OCI-LY3 (cell line): ENCODE measurements at regions not wholly inside any gene's neighbourhood (a gene's known extent, or its start where the extent isn't known, plus 50 kb on each side); places are given as distances from the start of the nearest gene placed in this dataset.

Experiments
- H2AFZ ChIP-seq: fragments of 200-600, 300-600 bp; shearing (Covaris generic); 2 replicates; pipeline ENCODE4 v1.6.0; 2014; ENCODE audit warnings: antibody characterized with exemption, low read depth, low read length
- H3K27ac ChIP-seq: fragments of 200-600, 300-600 bp; sonication (generic); 2 replicates; pipeline ENCODE4 v1.5.1; 2014; ENCODE audit warnings: mild to moderate bottlenecking, low read length, moderate library complexity, mixed read lengths
- H3K27me3 ChIP-seq: fragments of 200-600, 300-600 bp; sonication (generic); 2 replicates; pipeline ENCODE4 v1.6.1; 2014; ENCODE audit warnings: low read depth, low read length, mixed read lengths
- H3K36me3 ChIP-seq: fragments of 200-600, 300-600 bp; sonication (generic); replicated peaks from 2 replicates; pipeline ENCODE3; 2014; ENCODE audit warnings: low read depth, low read length, mixed read lengths
- H3K4me1 ChIP-seq: fragments of 300-600, 200-600 bp; sonication (generic); 2 replicates; pipeline ENCODE4 v1.6.1; 2014; ENCODE audit warnings: low read length, mixed read lengths
- H3K4me2 ChIP-seq: fragments of 200-600, 300-600 bp; sonication (generic); 2 replicates; pipeline ENCODE4 v1.6.1; 2014; ENCODE audit warnings: low read length, mixed read lengths
- H3K4me3 ChIP-seq: fragments of 300-600, 200-600 bp; sonication (generic); 2 replicates; pipeline ENCODE4 v1.5.1; 2014; ENCODE audit warnings: antibody characterized with exemption, mild to moderate bottlenecking, low read length, moderate library complexity
- H3K79me2 ChIP-seq: fragments of 300-600, 200-600 bp; shearing (Covaris generic); 2 replicates; pipeline ENCODE4 v1.6.1; 2014; ENCODE audit warnings: mild to moderate bottlenecking, low read length, mixed read lengths
- H3K9ac ChIP-seq: fragments of 300-600, 200-600 bp; shearing (Covaris generic); 2 replicates; pipeline ENCODE4 v1.6.0; 2014; ENCODE audit warnings: mild to moderate bottlenecking, low read length, moderate library complexity
- H3K9me3 ChIP-seq: fragments of 200-600, 300-600 bp; shearing (Covaris generic); 2 replicates; pipeline ENCODE4 v1.6.1; 2014; ENCODE audit warnings: low read length, mixed read lengths; ENCODE audit not compliant: insufficient read depth
- H4K20me1 ChIP-seq: fragments of 200-600, 300-600 bp; sonication (generic); 2 replicates; pipeline ENCODE4 v1.6.1; 2016; ENCODE audit warnings: low read length, mixed read lengths; ENCODE audit not compliant: insufficient read depth
- CTCF ChIP-seq: fragments of 200-600, 300-600 bp; sonication (generic); IDR thresholded peaks from 2 replicates; pipeline ENCODE4 v1.5.1; 2014; ENCODE audit warnings: antibody characterized with exemption, low read length, low read depth
- EZH2phosphoT487 ChIP-seq: fragments of 200-600 bp; shearing (Covaris generic); IDR thresholded peaks from 2 replicates; pipeline ENCODE4 v1.6.1; 2018; ENCODE audit warnings: antibody characterized with exemption, mixed run types, low read depth

GRCh38 chr1:96968541-96968940 is 247.0 kb downstream of the PTBP2 start:
- H4K20me1 ChIP-seq: no peaks in the 10 kb centered on the region
- no peak overlapping the region for H3K4me2 ChIP-seq
- H3K79me2 ChIP-seq: no peaks in the 10 kb centered on the region
- no peak overlapping the region for H2AFZ ChIP-seq
- H3K4me3 ChIP-seq: no peak overlapping the region
- H3K27ac ChIP-seq: no peak overlapping the region
- no peak overlapping the region for H3K9ac ChIP-seq
- no peaks in the 10 kb centered on the region for H3K9me3 ChIP-seq
- H3K4me1 ChIP-seq: no peaks in the 10 kb centered on the region
- H3K27me3 ChIP-seq: no peaks in the 10 kb centered on the region
- TF ChIP-seq CTCF: no peak
- no peak for TF ChIP-seq EZH2phosphoT487
- no peaks in the 10 kb centered on the region for H3K36me3 ChIP-seq

DNA sequence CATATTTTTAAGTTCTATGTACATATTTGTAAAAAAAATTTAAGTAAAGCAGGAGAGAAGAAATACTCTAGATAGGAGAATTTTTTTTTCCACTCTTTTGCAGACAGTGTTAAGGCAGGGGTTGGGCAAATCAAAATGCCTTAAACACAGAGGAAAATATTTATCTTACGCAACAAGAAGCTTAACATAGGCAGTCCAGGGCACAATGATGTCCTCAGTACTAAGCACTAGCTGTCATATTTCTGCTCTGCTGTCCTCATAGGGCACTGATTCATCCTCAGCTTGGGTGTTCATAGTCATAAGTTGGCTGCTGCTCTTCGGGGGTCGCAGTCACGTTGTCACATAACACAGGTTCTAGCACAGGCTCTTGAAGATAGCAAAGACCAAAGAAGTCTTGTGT is 247.4 kb downstream of the PTBP2 start:
- Histone ChIP-seq H3K9ac (no peak overlapping the region), H2AFZ (no peak overlapping the region), H3K4me2 (no peak overlapping the region), H4K20me1 (no peaks in the 10 kb centered on the region), H3K27me3 (no peaks in the 10 kb centered on the region), H3K4me3 (no peak overlapping the region), H3K9me3 (no peaks in the 10 kb centered on the region), H3K4me1 (no peaks in the 10 kb centered on the region), H3K27ac (no peak overlapping the region), H3K79me2 (no peaks in the 10 kb centered on the region), H3K36me3 (no peaks in the 10 kb centered on the region)
- no peak for TF ChIP-seq CTCF
- no peak for TF ChIP-seq EZH2phosphoT487

DNA sequence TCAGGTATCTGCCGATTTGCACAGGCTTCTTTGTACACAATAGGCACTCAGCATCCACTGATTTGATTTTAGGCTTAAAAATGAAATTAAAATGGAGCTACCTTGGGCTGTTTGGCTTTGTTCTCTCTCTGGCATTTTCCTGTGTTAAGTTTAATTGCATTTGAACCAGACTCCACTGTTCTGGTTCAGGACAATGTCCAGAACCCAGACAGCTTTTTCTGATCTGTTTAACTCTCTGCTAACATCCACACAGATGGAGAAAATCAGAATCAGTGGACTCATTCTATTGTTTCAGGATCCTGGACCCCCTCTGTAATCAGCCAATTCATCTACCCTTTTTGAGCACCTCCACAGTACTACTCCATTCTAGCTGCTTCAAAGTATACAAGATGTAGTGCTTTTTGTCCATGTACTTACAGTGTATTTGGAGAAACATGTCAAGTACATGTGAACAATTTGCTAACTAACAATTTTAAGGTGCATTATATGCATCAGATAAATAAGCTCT is 248.1 kb downstream of the PTBP2 start:
- no peak overlapping the region for H2AFZ ChIP-seq
- H3K9ac ChIP-seq: no peak overlapping the region
- H4K20me1 ChIP-seq: no peaks in the 10 kb centered on the region
- H3K36me3 ChIP-seq: no peaks in the 10 kb centered on the region
- no peaks in the 10 kb centered on the region for H3K27me3 ChIP-seq
- H3K4me3 ChIP-seq: no peak overlapping the region
- no peak overlapping the region for H3K27ac ChIP-seq
- TF ChIP-seq EZH2phosphoT487: no peak
- TF ChIP-seq CTCF: no peak
- no peaks in the 10 kb centered on the region for H3K9me3 ChIP-seq
- no peaks in the 10 kb centered on the region for H3K4me1 ChIP-seq
- no peaks in the 10 kb centered on the region for H3K79me2 ChIP-seq
- no peak overlapping the region for H3K4me2 ChIP-seq

DNA sequence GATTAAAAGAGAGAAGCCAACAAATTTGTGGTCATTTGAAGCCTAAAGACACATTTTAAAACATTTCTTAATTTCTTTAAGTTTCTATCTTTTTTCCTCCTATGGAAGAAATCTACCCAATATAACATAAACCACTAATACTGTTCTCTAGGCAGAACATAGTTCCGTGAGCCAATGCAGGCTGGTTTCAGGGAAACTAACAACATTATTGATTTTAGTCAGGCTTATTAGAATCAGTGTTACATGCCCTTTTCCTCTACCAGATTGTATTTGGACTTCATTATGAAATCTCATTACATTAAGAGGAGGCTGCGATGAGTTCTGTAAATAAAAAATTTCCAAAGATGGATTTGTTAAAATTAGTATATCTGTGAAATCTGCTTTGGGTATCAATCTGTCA is 249.9 kb downstream of the PTBP2 start:
- Histone ChIP-seq H3K9me3 (no peaks in the 10 kb centered on the region), H3K4me1 (no peaks in the 10 kb centered on the region), H3K27ac (no peak overlapping the region), H3K79me2 (no peaks in the 10 kb centered on the region), H3K36me3 (no peaks in the 10 kb centered on the region), H3K27me3 (no peaks in the 10 kb centered on the region), H3K4me2 (no peak overlapping the region), H2AFZ (no peak overlapping the region), H3K9ac (no peak overlapping the region), H3K4me3 (no peak overlapping the region), H4K20me1 (no peaks in the 10 kb centered on the region)
- TF ChIP-seq EZH2phosphoT487: no peak
